HEK293 (cell line): ENCODE measurements at regions not wholly inside any gene's neighbourhood (a gene's known extent, or its start where the extent isn't known, plus 50 kb on each side); places are given as distances from the start of the nearest gene placed in this dataset.

Source experiments
- AEBP2 ChIP-seq: fragments of 450-650 bp; formaldehyde crosslinking; IDR thresholded peaks from 2 replicates; pipeline ENCODE4 v1.5.1; 2016; ENCODE audit warnings: missing biosample characterization, missing genetic modification characterization, borderline replicate concordance
- BCL11A ChIP-seq: fragments of 450-650 bp; formaldehyde crosslinking; IDR thresholded peaks from 2 replicates; pipeline ENCODE4 v1.5.1; 2016; ENCODE audit warnings: low read depth, missing biosample characterization, missing genetic modification characterization
- CTCF ChIP-seq: fragments of 450-650 bp; formaldehyde crosslinking; IDR thresholded peaks from 2 replicates; pipeline ENCODE4 v1.5.1; 2016; ENCODE audit warnings: missing biosample characterization, missing genetic modification characterization
- ZBTB7A ChIP-seq: fragments of 450-650 bp; formaldehyde crosslinking; IDR thresholded peaks from 2 replicates; pipeline ENCODE4 v1.5.1; 2016; ENCODE audit warnings: low read depth, missing biosample characterization, missing genetic modification characterization
- ZNF488 ChIP-seq: fragments of 450-650 bp; formaldehyde crosslinking; IDR thresholded peaks from 2 replicates; pipeline ENCODE4 v1.5.1; 2016; ENCODE audit warnings: missing biosample characterization, missing genetic modification characterization
- ZNF768 ChIP-seq: fragments of 450-650 bp; formaldehyde crosslinking; IDR thresholded peaks from 2 replicates; pipeline ENCODE4 v1.5.1; 2018; ENCODE audit warnings: missing biosample characterization, mild to moderate bottlenecking, missing genetic modification characterization

- TF ChIP-seq BCL11A (tag by site-specific recombination) (no peak), ZBTB7A (tag by site-specific recombination) (no peak), ZNF768 (tag by site-specific recombination) (no peak), CTCF (tag by site-specific recombination) (no peak), ZNF488 (tag by site-specific recombination) (no peak), AEBP2 (tag by site-specific recombination) (no peak)
These were observed 59.8 kb upstream of the OPN4 start for GRCh38 chr10:86594535-86594934.
